HPDE6-E6E7 (cell line): ENCODE measurements at regions not wholly inside any gene's neighbourhood (a gene's known extent, or its start where the extent isn't known, plus 50 kb on each side); places are given as distances from the start of the nearest gene placed in this dataset.

Source experiments
- DNase-seq: peaks from one replicate; pipeline ENCODE4 v3.0.0; 2011; ENCODE audit warnings: missing footprints; ENCODE audit errors: extremely low spot score

DNA sequence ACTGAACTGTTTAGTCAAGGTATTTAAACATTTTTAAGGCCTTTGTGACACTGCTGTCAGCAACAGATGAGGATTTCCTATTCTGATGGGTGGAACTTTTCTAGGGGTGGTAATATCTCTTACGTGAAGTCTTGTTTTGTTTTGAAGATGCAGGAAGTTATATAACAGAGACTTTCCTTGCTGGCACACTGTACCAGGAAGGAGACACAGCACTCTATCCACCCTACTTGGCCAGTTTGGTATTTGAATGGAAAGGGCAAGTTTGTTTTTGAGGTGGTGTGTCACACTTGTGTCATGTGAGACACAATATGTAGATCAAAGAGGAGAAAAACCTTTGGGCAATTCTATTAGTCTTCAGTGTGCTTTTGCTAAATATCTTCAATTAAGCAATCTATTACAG is 51.6 kb upstream of the SRP54 start:
- DNase-seq = peak; percentile 11

DNA sequence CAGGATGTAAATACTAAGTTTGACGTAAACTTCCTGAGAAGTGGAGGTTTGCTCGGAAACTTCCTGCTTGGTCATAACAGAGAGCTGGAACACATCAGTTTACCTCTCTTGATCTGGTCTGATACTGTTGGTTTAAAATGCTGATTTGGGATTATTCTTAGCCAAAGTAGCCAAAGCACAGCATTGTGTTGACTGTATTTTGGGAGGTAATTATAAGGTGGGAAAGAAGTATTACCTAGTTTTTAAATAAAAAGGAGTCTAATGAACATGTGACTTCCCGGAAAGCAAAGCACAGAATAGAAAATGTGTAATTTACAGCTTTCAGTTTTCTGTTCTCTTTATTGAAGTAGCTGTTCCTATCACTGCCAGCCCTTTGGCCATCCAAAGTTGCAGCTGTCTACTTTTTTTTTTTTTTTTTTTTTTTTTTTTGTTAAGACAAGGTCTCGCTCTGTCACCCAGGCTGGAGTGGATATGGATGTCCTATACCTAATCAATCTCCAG is 52.2 kb upstream of the SRP54 start:
- DNase-seq = no peak

DNA sequence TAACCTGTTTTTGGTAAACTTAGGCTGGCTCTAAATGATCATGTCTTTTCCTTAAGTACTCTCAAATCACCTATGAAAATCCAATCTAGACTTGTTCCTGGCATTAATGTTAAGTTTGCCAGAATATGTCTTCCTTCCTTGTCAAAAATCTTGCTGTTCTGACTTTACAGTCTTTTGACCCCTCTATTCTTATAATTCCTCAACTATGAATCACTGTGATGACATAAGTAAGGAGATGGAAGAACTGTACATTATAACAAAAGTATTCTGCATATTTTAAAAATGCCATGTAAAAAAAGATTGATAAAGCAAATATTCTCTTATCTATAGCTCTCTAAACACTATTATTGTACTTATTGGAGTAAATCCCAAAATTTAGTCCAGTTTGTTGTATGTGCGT is 51.4 kb upstream of the BAZ1A start:
- DNase-seq = no peak
